ENCODE measurements at regions not wholly inside any gene's neighbourhood (a gene's known extent, or its start where the extent isn't known, plus 50 kb on each side); places are given as distances from the start of the nearest gene placed in this dataset.
"Not testable (repeated sequence)": the region's sequence is repeated elsewhere in the genome, so short reads cannot be mapped to it uniquely, and the experiment has no call there.

DNA sequence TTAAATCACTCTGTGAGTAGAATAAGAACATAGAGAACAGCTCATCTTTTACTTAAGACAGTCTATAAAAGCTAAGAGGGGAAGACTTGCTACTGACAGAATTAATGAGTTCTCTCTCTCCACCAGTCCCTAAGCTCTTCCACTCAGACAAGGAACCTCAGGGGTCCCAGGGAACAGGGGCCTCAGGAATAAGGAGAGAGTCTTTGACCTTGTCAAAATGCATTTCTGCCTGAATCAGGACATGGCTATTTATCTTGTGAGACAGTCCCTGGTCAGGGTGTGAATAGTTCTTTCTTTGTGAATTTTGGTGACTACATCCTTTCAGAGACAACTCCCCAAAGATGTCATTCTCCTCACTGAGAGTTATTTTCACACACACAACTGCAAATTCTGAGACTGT, 218.7 kb upstream of the HS3ST1 start:
- no peak overlapping the region for H2BK5ac ChIP-seq (ENCODE audit: low read depth, low read length, poor library complexity, severe bottlenecking)
- H4K8ac ChIP-seq (ENCODE audit: low read depth in 2 of 2, low read length in 2 of 2): no peak overlapping the region
- H4K20me1 ChIP-seq (ENCODE audit: insufficient read depth, low read length): no peaks in the 10 kb centered on the region
- H4K91ac ChIP-seq (ENCODE audit: insufficient read depth, low read depth, low read length): no peak overlapping the region
- CTCF ChIA-PET: no interaction called here
- no peak overlapping the region for H3K27ac ChIP-seq (ENCODE audit: insufficient read depth, low read length)
- dilution Hi-C loops (cut with HindIII; ENCODE audit: low sequenced_read_pairs, unreplicated experiment): no loop called here
- H3K4me3 ChIP-seq (ENCODE audit: insufficient read depth, low read depth, low read length): no peak overlapping the region
- H2BK20ac ChIP-seq (ENCODE audit: low read depth, low read length): no peak overlapping the region
- no peak overlapping the region for H4K5ac ChIP-seq (ENCODE audit: low read depth, low read length)
- no peaks in the 10 kb centered on the region for H3K9me3 ChIP-seq (ENCODE audit: control insufficient read depth, insufficient read depth, low read length)
- POLR2A ChIA-PET (ENCODE audit: unreplicated experiment): no interaction called here
- H2AFZ ChIP-seq (replicated peaks; ENCODE audit: low read length, poor library complexity): no peak overlapping the region
- BruUV-seq (replicated peaks): no TSS peak
- no peak overlapping the region for H3K9ac ChIP-seq (ENCODE audit: low read depth, low read length)
- in situ Hi-C loops (cut with MboI; ENCODE audit: low sequenced_read_pairs): no loop called here
- H2BK120ac ChIP-seq (ENCODE audit: low read depth, low read length): no peak overlapping the region
- H3K9me1 ChIP-seq (ENCODE audit: insufficient read depth, low read length): no peaks in the 10 kb centered on the region
- no peak for DNase-seq
- ATAC-seq (ENCODE audit: low read depth): no peak
- H2AK5ac ChIP-seq (ENCODE audit: low read depth, low read length): no peak overlapping the region
- H3K18ac ChIP-seq (ENCODE audit: low read depth, low read length): no peak overlapping the region
- H2AK9ac ChIP-seq (replicated peaks; ENCODE audit: low read depth, low read length, poor library complexity): no peak overlapping the region
- no peak overlapping the region for H3K14ac ChIP-seq (replicated peaks; ENCODE audit: low read depth, low read length)
- peaks cover 3% of the 10 kb centered on the region for H3K4me1 ChIP-seq (ENCODE audit: control insufficient read depth, insufficient read depth, low read length)
- no peaks in the 10 kb centered on the region for H3K36me3 ChIP-seq (ENCODE audit: control insufficient read depth, insufficient read depth, low read length)
- TF ChIP-seq, protein P1, sequence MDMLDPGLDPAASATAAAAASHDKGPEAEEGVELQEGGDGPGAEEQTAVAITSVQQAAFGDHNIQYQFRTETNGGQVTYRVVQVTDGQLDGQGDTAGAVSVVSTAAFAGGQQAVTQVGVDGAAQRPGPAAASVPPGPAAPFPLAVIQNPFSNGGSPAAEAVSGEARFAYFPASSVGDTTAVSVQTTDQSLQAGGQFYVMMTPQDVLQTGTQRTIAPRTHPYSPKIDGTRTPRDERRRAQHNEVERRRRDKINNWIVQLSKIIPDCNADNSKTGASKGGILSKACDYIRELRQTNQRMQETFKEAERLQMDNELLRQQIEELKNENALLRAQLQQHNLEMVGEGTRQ (IDR thresholded peaks at IDR 0.05; ENCODE audit: low read depth, low read length): no peak
- TF ChIP-seq MAFK (IDR thresholded peaks at IDR 0.05; ENCODE audit: low read depth, low read length) (no peak), MXI1 (IDR thresholded peaks at IDR 0.05; ENCODE audit: borderline replicate concordance, low read depth, low read length) (no peak), RAD21 (IDR thresholded peaks at IDR 0.05; ENCODE audit: low read length) (no peak), CHD1 (IDR thresholded peaks at IDR 0.05; ENCODE audit: low read depth, low read length) (no peak), SMC3 (IDR thresholded peaks at IDR 0.05; ENCODE audit: low read depth, low read length) (no peak), RFX5 (IDR thresholded peaks at IDR 0.05; ENCODE audit: low read depth, low read length) (no peak), BHLHE40 (IDR thresholded peaks at IDR 0.05; ENCODE audit: low read depth, low read length) (no peak), FOS (IDR thresholded peaks at IDR 0.05; ENCODE audit: low read depth, low read length) (no peak), MAZ (IDR thresholded peaks at IDR 0.05; ENCODE audit: borderline replicate concordance, low read depth, low read length) (no peak)
- H3K23ac ChIP-seq (ENCODE audit: low read depth, low read length): no peak overlapping the region
- no peak overlapping the region for H2BK15ac ChIP-seq (ENCODE audit: low read depth, low read length)
- no peaks in the 10 kb centered on the region; the same call in 1 of the 2 replicates for H3K27me3 ChIP-seq (ENCODE audit: control insufficient read depth, insufficient read depth, low read length)
- no peak overlapping the region for H3K56ac ChIP-seq (ENCODE audit: extremely low read depth, insufficient read depth, low read length)
- intact Hi-C loops (cut with micrococcal nuclease): no loop called here
- H3K79me1 ChIP-seq (ENCODE audit: low read depth in 1 of 2, low read length in 2 of 2): no peaks in the 10 kb centered on the region
- H3K4me2 ChIP-seq (ENCODE audit: low read depth, low read length): no peak overlapping the region
- no peak overlapping the region for H3K4ac ChIP-seq (ENCODE audit: low read depth, low read length)

DNA sequence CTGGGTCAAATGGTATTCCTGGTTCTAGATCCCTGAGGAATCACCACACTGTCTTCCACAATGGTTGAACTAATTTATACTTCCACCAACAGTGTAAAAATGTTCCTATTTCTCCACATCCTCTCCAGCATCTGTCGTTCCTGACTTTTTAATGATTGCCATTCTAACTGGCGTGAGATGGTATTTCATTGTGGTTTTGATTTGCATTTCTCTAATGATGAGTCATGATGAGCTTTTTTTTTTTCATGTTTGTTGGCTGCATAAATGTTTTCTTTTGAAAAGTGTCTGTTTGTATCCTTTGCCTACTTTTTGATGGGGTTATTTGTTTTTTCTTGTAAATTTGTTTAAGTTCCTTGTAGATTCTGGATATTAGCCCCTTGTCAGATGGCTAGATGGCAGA, 214.4 kb upstream of the HS3ST1 start:
- H4K20me1 ChIP-seq (ENCODE audit: insufficient read depth, low read length); H4K91ac ChIP-seq (ENCODE audit: insufficient read depth, low read depth, low read length); ATAC-seq (ENCODE audit: low read depth); H3K4me1 ChIP-seq (ENCODE audit: control insufficient read depth, insufficient read depth, low read length); in situ Hi-C loops (cut with MboI; ENCODE audit: low sequenced_read_pairs); H3K4ac ChIP-seq (ENCODE audit: low read depth, low read length); H3K56ac ChIP-seq (ENCODE audit: extremely low read depth, insufficient read depth, low read length); H3K27ac ChIP-seq (ENCODE audit: insufficient read depth, low read length); BruUV-seq (replicated peaks); intact Hi-C loops (cut with micrococcal nuclease); CTCF ChIA-PET; H4K8ac ChIP-seq (ENCODE audit: low read depth in 2 of 2, low read length in 2 of 2); H3K14ac ChIP-seq (replicated peaks; ENCODE audit: low read depth, low read length); H3K9me1 ChIP-seq (ENCODE audit: insufficient read depth, low read length); H2AFZ ChIP-seq (replicated peaks; ENCODE audit: low read length, poor library complexity); H3K23ac ChIP-seq (ENCODE audit: low read depth, low read length); H3K9ac ChIP-seq (ENCODE audit: low read depth, low read length); H3K36me3 ChIP-seq (ENCODE audit: control insufficient read depth, insufficient read depth, low read length); H4K5ac ChIP-seq (ENCODE audit: low read depth, low read length); H2AK9ac ChIP-seq (replicated peaks; ENCODE audit: low read depth, low read length, poor library complexity); H2BK5ac ChIP-seq (ENCODE audit: low read depth, low read length, poor library complexity, severe bottlenecking); H2BK15ac ChIP-seq (ENCODE audit: low read depth, low read length); dilution Hi-C loops (cut with HindIII; ENCODE audit: low sequenced_read_pairs, unreplicated experiment); H3K9me3 ChIP-seq (ENCODE audit: control insufficient read depth, insufficient read depth, low read length); H3K79me1 ChIP-seq (ENCODE audit: low read depth in 1 of 2, low read length in 2 of 2); H3K4me2 ChIP-seq (ENCODE audit: low read depth, low read length); H2BK120ac ChIP-seq (ENCODE audit: low read depth, low read length); H2BK20ac ChIP-seq (ENCODE audit: low read depth, low read length); H3K18ac ChIP-seq (ENCODE audit: low read depth, low read length); DNase-seq; H2AK5ac ChIP-seq (ENCODE audit: low read depth, low read length); H3K27me3 ChIP-seq (ENCODE audit: control insufficient read depth, insufficient read depth, low read length); H3K4me3 ChIP-seq (ENCODE audit: insufficient read depth, low read depth, low read length): not testable (repeated sequence)
- POLR2A ChIA-PET (ENCODE audit: unreplicated experiment): interaction anchor here (0.6 kb wide), 1 partner anchor 53 kb away, joined by 4 read pairs; no protein-coding TSS in a partner anchor
- 40% methylated on average over 1 of the region's 2 CpGs; no CpG with 5 or more reads in 1 of the 2 experiments for WGBS, 2 experiments (ENCODE audit: extremely low coverage in 2 of 2, insufficient read length in 1 of 2)
